NAMALWA (cell line): ENCODE measurements at regions not wholly inside any gene's neighbourhood (a gene's known extent, or its start where the extent isn't known, plus 50 kb on each side); places are given as distances from the start of the nearest gene placed in this dataset.

Experiments used
- DNase-seq: peaks from one replicate; pipeline ENCODE4 v3.0.0-alpha.2; 2015; ENCODE audit warnings: low spot score

- peak; percentile 7 for DNase-seq
These were observed 85.9 kb upstream of the TBX20 start for GRCh38 chr7:35339811-35340210.

- no peak for DNase-seq
These were observed 82.5 kb upstream of the TBX20 start for GRCh38 chr7:35336444-35336843.

GRCh38 chr7:35334506-35334905 lies 80.6 kb upstream of the TBX20 start:
- no peak for DNase-seq

- DNase-seq: no peak
These were observed 79.4 kb upstream of the TBX20 start for GRCh38 chr7:35333265-35333664.

- no peak for DNase-seq
These were observed 78.1 kb upstream of the TBX20 start for GRCh38 chr7:35331730-35332678.

- DNase-seq: no peak
These were observed 75.1 kb upstream of the TBX20 start for GRCh38 chr7:35329026-35329425.

GRCh38 chr7:35319606-35320005 lies 65.7 kb upstream of the TBX20 start:
- no peak for DNase-seq

GRCh38 chr7:35316549-35316948 lies 62.6 kb upstream of the TBX20 start:
- no peak for DNase-seq

- no peak for DNase-seq
These were observed 61.6 kb upstream of the TBX20 start for GRCh38 chr7:35315517-35315916.

GRCh38 chr7:35314354-35314753 lies 60.5 kb upstream of the TBX20 start:
- DNase-seq: no peak

GRCh38 chr7:35313575-35313974 lies 59.7 kb upstream of the TBX20 start:
- no peak for DNase-seq
